Panc1 (cell line): ENCODE measurements at regions not wholly inside any gene's neighbourhood (a gene's known extent, or its start where the extent isn't known, plus 50 kb on each side); places are given as distances from the start of the nearest gene placed in this dataset.

ENCODE experiments used
- ATAC-seq: fragments of 200-7000 bp; cut with Tn5 transposase; 2 replicates; pipeline ENCODE4 v1.9.1; 2020; ENCODE audit warnings: mild to moderate bottlenecking, moderate library complexity
- BruUV-seq: library from RNA; stranded (reverse); fragments of 400-500 nt; replicated peaks from 2 replicates; lab custom pipeline; 2021; lab: Mats Ljungman, UMichigan
- CTCF ChIA-PET: fragments of 300-600 bp; sonication (Branson Sonifier 250); formaldehyde crosslinking; loops from one replicate; lab custom pipeline; 2022; ENCODE audit warnings: antibody characterized with exemption; lab: Charles Lee
- POLR2A ChIA-PET: fragments of 300-600 bp; sonication (Branson Sonifier 250); formaldehyde crosslinking; loops from one replicate; lab custom pipeline; 2022; ENCODE audit warnings: antibody characterized with exemption; lab: Charles Lee
- DNase-seq: peaks from one replicate; pipeline ENCODE4 v3.0.0-alpha.2; 2010; ENCODE audit warnings: low read depth, low spot score
- H3K27ac ChIP-seq: 2 replicates; pipeline ENCODE4 v1.5.1; 2011; ENCODE audit warnings: mild to moderate bottlenecking, low read length, inconsistent platforms
- H3K27me3 ChIP-seq: fragments of 200-500 bp; sonication (Bioruptor generic); 2 replicates; pipeline ENCODE4 v1.6.0; 2014; ENCODE audit warnings: low read length, inconsistent platforms; ENCODE audit not compliant: control insufficient read depth, insufficient read depth
- H3K36me3 ChIP-seq: fragments of 200-500 bp; sonication (Bioruptor generic); 2 replicates; pipeline ENCODE4 v1.5.1; 2014; ENCODE audit warnings: inconsistent platforms, mild to moderate bottlenecking, low read length, moderate library complexity; ENCODE audit not compliant: control insufficient read depth, insufficient read depth
- H3K4me1 ChIP-seq: 2 replicates; pipeline ENCODE4 v1.5.1; 2011; ENCODE audit warnings: inconsistent platforms, mild to moderate bottlenecking, low read length, moderate library complexity; ENCODE audit not compliant: control insufficient read depth, insufficient read depth
- H3K4me3 ChIP-seq, 2 experiments: 2 replicates each; pipeline ENCODE4 v1.5.1; 2011 to 2012; ENCODE audit warnings: low read depth in 2 of 2, low read length in 2 of 2, mild to moderate bottlenecking in 2 of 2, inconsistent platforms in 1 of 2, moderate library complexity in 1 of 2
- H3K9me3 ChIP-seq: fragments of 200-500 bp; sonication (Bioruptor generic); 2 replicates; pipeline ENCODE4 v1.5.1; 2014; ENCODE audit warnings: low read depth, mild to moderate bottlenecking, inconsistent platforms, low read length, moderate library complexity; ENCODE audit not compliant: control insufficient read depth, insufficient read depth
- CTCF ChIP-seq: fragments of 450-650 bp; IDR thresholded peaks from 2 replicates; pipeline ENCODE4 v1.5.1; 2017; ENCODE audit warnings: mild to moderate bottlenecking
- POLR2AphosphoS5 ChIP-seq: IDR thresholded peaks from 2 replicates; pipeline ENCODE4 v1.6.1; 2012; ENCODE audit warnings: mild to moderate bottlenecking, low read depth, low read length, moderate library complexity
- REST ChIP-seq, 2 experiments: IDR thresholded peaks; 2 replicates each; pipeline ENCODE4 v1.6.1; 2011 to 2012; ENCODE audit warnings: low read depth in 2 of 2, control low read depth in 1 of 2, low read length in 1 of 2, mild to moderate bottlenecking in 1 of 2, moderate library complexity in 1 of 2; ENCODE audit not compliant: insufficient read depth in 1 of 2
- SIN3A ChIP-seq: IDR thresholded peaks from 2 replicates; pipeline ENCODE4 v1.6.1; 2012; ENCODE audit warnings: low read depth, mild to moderate bottlenecking, low read length, moderate library complexity, borderline replicate concordance; ENCODE audit not compliant: insufficient read depth
- TCF7L2 ChIP-seq: IDR thresholded peaks from 2 replicates; pipeline ENCODE4 v1.6.1; 2011; ENCODE audit warnings: mild to moderate bottlenecking, low read depth, low read length, inconsistent platforms
- in situ Hi-C: cut with HindIII; loops from 2 replicates; pipeline ENCODE4 v1.10.0; 2016; ENCODE audit warnings: low sequenced_read_pairs, low pct_unique_long_range_greater_than_20kb
- intact Hi-C: fragments of 100-400 bp; cut with micrococcal nuclease; formaldehyde crosslinking; loops from one replicate; pipeline ENCODE4 v1.10.0; 2022; ENCODE audit not compliant: unreplicated experiment

- in situ Hi-C loops: no loop called here
- H3K4me3 ChIP-seq: no peak overlapping the region
- intact Hi-C loops: no loop called here
These were observed 440.4 kb downstream of the COL12A1 start for GRCh38 chr6:74765486-74765885.

GRCh38 chr6:74764486-74764885, 441.4 kb downstream of the COL12A1 start:
- ChIA-PET POLR2A (no interaction called here), CTCF (no interaction called here)
- DNase-seq (no peak), ATAC-seq (no peak)
- Histone ChIP-seq H3K9me3 (no peaks in the 10 kb centered on the region), H3K4me1 (no peaks in the 10 kb centered on the region), H3K27ac (no peak overlapping the region), H3K4me3 (no peak overlapping the region), H3K36me3 (no peaks in the 10 kb centered on the region), H3K27me3 (no peaks in the 10 kb centered on the region)
- TF ChIP-seq REST (IDR thresholded peaks at IDR 0.05; ENCODE audit: insufficient read depth in 1 of 2, low read depth in 2 of 2, low read length in 1 of 2) (no peak), TCF7L2 (no peak), CTCF (no peak), POLR2AphosphoS5 (no peak), SIN3A (no peak)
- no TSS peak for BruUV-seq
- intact Hi-C loops: no loop called here
- in situ Hi-C loops: no loop called here

More at GRCh38 chr6:74765486-74765885, 440.4 kb downstream of the COL12A1 start:
- BruUV-seq: no TSS peak
- no peaks in the 10 kb centered on the region for H3K9me3 ChIP-seq
- no peaks in the 10 kb centered on the region for H3K4me1 ChIP-seq
- no peaks in the 10 kb centered on the region for H3K27me3 ChIP-seq
- ATAC-seq: no peak
- no peak for DNase-seq
- ChIA-PET POLR2A (no interaction called here), CTCF (no interaction called here)
- H3K27ac ChIP-seq: no peak overlapping the region
- TF ChIP-seq TCF7L2 (no peak), CTCF (no peak), REST (IDR thresholded peaks at IDR 0.05; ENCODE audit: insufficient read depth in 1 of 2, low read depth in 2 of 2, low read length in 1 of 2) (no peak), POLR2AphosphoS5 (no peak), SIN3A (no peak)
- no peaks in the 10 kb centered on the region for H3K36me3 ChIP-seq
